ENCODE measurements at regions not wholly inside any gene's neighbourhood (a gene's known extent, or its start where the extent isn't known, plus 50 kb on each side); places are given as distances from the start of the nearest gene placed in this dataset.

DNA sequence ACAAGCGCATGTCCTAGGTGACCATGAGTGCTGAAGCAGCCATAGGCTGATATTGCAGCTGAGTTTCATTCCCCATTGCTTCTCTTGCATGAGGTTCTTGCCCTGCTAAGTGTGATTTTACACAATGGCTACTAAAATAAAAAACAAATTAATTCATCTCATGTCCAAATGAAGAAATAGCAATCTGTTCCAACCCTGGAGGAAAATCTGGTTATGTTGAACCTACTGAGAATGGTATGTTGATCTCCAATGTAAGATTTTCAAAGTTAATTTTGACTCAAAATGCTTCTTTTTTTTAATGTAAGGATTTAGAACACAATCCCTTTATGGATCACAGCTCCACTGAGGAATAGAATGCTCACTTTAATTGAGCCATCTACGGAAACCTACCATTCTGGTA lies 254.2 kb upstream of the CRBN start:
- no peak for TF ChIP-seq CTCF (IDR thresholded peaks at IDR 0.05)
- TF ChIP-seq POLR2A (IDR thresholded peaks at IDR 0.05), result no peak

Measured in Peyer's patch (tissue), 4 donors.